Panc1 (cell line): ENCODE measurements at regions not wholly inside any gene's neighbourhood (a gene's known extent, or its start where the extent isn't known, plus 50 kb on each side); places are given as distances from the start of the nearest gene placed in this dataset.

Experiments
- ATAC-seq: fragments of 200-7000 bp; cut with Tn5 transposase; 2 replicates; pipeline ENCODE4 v1.9.1; 2020; ENCODE audit warnings: mild to moderate bottlenecking, moderate library complexity
- BruUV-seq: library from RNA; stranded (reverse); fragments of 400-500 nt; replicated peaks from 2 replicates; lab custom pipeline; 2021; lab: Mats Ljungman, UMichigan
- CTCF ChIA-PET: fragments of 300-600 bp; sonication (Branson Sonifier 250); formaldehyde crosslinking; loops from one replicate; lab custom pipeline; 2022; ENCODE audit warnings: antibody characterized with exemption; lab: Charles Lee
- POLR2A ChIA-PET: fragments of 300-600 bp; sonication (Branson Sonifier 250); formaldehyde crosslinking; loops from one replicate; lab custom pipeline; 2022; ENCODE audit warnings: antibody characterized with exemption; lab: Charles Lee
- DNase-seq: peaks from one replicate; pipeline ENCODE4 v3.0.0-alpha.2; 2010; ENCODE audit warnings: low read depth, low spot score
- H3K27ac ChIP-seq: 2 replicates; pipeline ENCODE4 v1.5.1; 2011; ENCODE audit warnings: mild to moderate bottlenecking, low read length, inconsistent platforms
- H3K27me3 ChIP-seq: fragments of 200-500 bp; sonication (Bioruptor generic); 2 replicates; pipeline ENCODE4 v1.6.0; 2014; ENCODE audit warnings: low read length, inconsistent platforms; ENCODE audit not compliant: control insufficient read depth, insufficient read depth
- H3K36me3 ChIP-seq: fragments of 200-500 bp; sonication (Bioruptor generic); 2 replicates; pipeline ENCODE4 v1.5.1; 2014; ENCODE audit warnings: inconsistent platforms, mild to moderate bottlenecking, low read length, moderate library complexity; ENCODE audit not compliant: control insufficient read depth, insufficient read depth
- H3K4me1 ChIP-seq: 2 replicates; pipeline ENCODE4 v1.5.1; 2011; ENCODE audit warnings: inconsistent platforms, mild to moderate bottlenecking, low read length, moderate library complexity; ENCODE audit not compliant: control insufficient read depth, insufficient read depth
- H3K4me3 ChIP-seq, 2 experiments: 2 replicates each; pipeline ENCODE4 v1.5.1; 2011 to 2012; ENCODE audit warnings: low read depth in 2 of 2, low read length in 2 of 2, mild to moderate bottlenecking in 2 of 2, inconsistent platforms in 1 of 2, moderate library complexity in 1 of 2
- H3K9me3 ChIP-seq: fragments of 200-500 bp; sonication (Bioruptor generic); 2 replicates; pipeline ENCODE4 v1.5.1; 2014; ENCODE audit warnings: low read depth, mild to moderate bottlenecking, inconsistent platforms, low read length, moderate library complexity; ENCODE audit not compliant: control insufficient read depth, insufficient read depth
- CTCF ChIP-seq: fragments of 450-650 bp; IDR thresholded peaks from 2 replicates; pipeline ENCODE4 v1.5.1; 2017; ENCODE audit warnings: mild to moderate bottlenecking
- POLR2AphosphoS5 ChIP-seq: IDR thresholded peaks from 2 replicates; pipeline ENCODE4 v1.6.1; 2012; ENCODE audit warnings: mild to moderate bottlenecking, low read depth, low read length, moderate library complexity
- REST ChIP-seq, 2 experiments: IDR thresholded peaks; 2 replicates each; pipeline ENCODE4 v1.6.1; 2011 to 2012; ENCODE audit warnings: low read depth in 2 of 2, control low read depth in 1 of 2, low read length in 1 of 2, mild to moderate bottlenecking in 1 of 2, moderate library complexity in 1 of 2; ENCODE audit not compliant: insufficient read depth in 1 of 2
- SIN3A ChIP-seq: IDR thresholded peaks from 2 replicates; pipeline ENCODE4 v1.6.1; 2012; ENCODE audit warnings: low read depth, mild to moderate bottlenecking, low read length, moderate library complexity, borderline replicate concordance; ENCODE audit not compliant: insufficient read depth
- TCF7L2 ChIP-seq: IDR thresholded peaks from 2 replicates; pipeline ENCODE4 v1.6.1; 2011; ENCODE audit warnings: mild to moderate bottlenecking, low read depth, low read length, inconsistent platforms
- in situ Hi-C: cut with HindIII; loops from 2 replicates; pipeline ENCODE4 v1.10.0; 2016; ENCODE audit warnings: low sequenced_read_pairs, low pct_unique_long_range_greater_than_20kb
- intact Hi-C: fragments of 100-400 bp; cut with micrococcal nuclease; formaldehyde crosslinking; loops from one replicate; pipeline ENCODE4 v1.10.0; 2022; ENCODE audit not compliant: unreplicated experiment

- POLR2A ChIA-PET: no interaction called here
These were observed 530.2 kb downstream of the KCTD8 start for GRCh38 chr4:43918377-43918776.

GRCh38 chr4:43932448-43932847, 516.2 kb downstream of the KCTD8 start:
- Histone ChIP-seq H3K9me3 (no peaks in the 10 kb centered on the region), H3K27ac (no peak overlapping the region), H3K4me1 (no peaks in the 10 kb centered on the region), H3K4me3 (no peak overlapping the region), H3K36me3 (no peaks in the 10 kb centered on the region), H3K27me3 (no peaks in the 10 kb centered on the region)
- intact Hi-C loops: no loop called here
- ChIA-PET CTCF (no interaction called here), POLR2A (no interaction called here)
- DNase-seq (no peak), ATAC-seq (no peak)
- in situ Hi-C loops: no loop called here
- BruUV-seq: no TSS peak
- TF ChIP-seq REST (IDR thresholded peaks at IDR 0.05; ENCODE audit: insufficient read depth in 1 of 2, low read depth in 2 of 2, low read length in 1 of 2) (no peak), TCF7L2 (no peak)

More at GRCh38 chr4:43918377-43918776, 530.2 kb downstream of the KCTD8 start:
- in situ Hi-C loops (no loop called here), intact Hi-C loops (no loop called here)
- Histone ChIP-seq H3K27ac (no peak overlapping the region), H3K9me3 (no peaks in the 10 kb centered on the region), H3K4me3 (no peak overlapping the region), H3K36me3 (no peaks in the 10 kb centered on the region), H3K4me1 (no peaks in the 10 kb centered on the region), H3K27me3 (no peaks in the 10 kb centered on the region)
- CTCF ChIA-PET: no interaction called here
- ATAC-seq: no peak
- no peak for TF ChIP-seq TCF7L2
- TF ChIP-seq CTCF: no peak
- TF ChIP-seq SIN3A: no peak
- TF ChIP-seq POLR2AphosphoS5: no peak
- TF ChIP-seq REST (IDR thresholded peaks at IDR 0.05; ENCODE audit: insufficient read depth in 1 of 2, low read depth in 2 of 2, low read length in 1 of 2): no peak
- BruUV-seq: no TSS peak
- no peak for DNase-seq
